NCI-H146 treated with DMSO at 0.1 percent for 48 hours (cell line): ENCODE measurements at regions not wholly inside any gene's neighbourhood (a gene's known extent, or its start where the extent isn't known, plus 50 kb on each side); places are given as distances from the start of the nearest gene placed in this dataset.

Experiments
- DNase-seq: peaks from one replicate; lab custom pipeline; 2025; ENCODE audit not compliant: unreplicated experiment; lab: John Stamatoyannopoulos, UW

DNA sequence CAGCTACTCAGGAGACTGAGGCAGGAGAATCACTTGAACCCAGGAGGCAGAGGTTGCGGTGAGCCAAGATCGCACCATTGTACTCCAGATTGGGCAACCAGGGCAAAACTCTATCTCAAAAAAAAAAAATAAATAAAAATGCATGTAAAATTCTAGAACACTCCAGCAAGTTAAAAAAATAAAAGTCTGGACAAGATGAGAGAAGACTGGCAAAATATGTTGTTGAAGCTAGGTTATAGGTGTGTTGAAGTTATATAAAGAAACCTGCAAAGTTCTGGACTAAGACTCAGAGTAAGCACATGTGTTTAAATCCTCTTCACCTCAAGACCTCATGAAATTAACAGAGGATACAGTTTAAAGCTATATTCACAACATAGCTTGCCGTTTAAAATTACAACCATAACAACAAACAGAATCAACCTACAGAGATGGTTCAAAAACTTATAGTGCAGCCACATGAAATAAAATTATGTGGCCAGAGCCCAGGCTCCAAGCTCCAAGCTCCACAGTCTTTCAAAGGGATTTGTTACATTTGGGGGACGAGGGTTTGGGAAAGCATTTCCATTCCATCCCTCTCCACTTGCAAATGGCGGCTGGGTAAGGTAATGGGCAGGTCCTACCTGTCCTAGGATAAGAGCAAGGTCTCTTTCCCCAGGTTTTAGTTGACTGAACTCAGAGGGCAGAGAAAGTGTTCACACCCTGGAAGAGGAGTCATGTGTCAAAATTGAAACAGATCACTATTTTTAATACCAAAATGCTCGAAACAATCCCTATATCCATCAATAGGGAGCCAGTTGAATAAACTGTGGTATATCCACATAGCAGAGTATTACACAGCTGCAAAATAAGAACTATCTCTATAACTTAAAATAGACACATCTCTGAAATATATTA, 59.9 kb upstream of the MYCN start:
- no peak for DNase-seq

DNA sequence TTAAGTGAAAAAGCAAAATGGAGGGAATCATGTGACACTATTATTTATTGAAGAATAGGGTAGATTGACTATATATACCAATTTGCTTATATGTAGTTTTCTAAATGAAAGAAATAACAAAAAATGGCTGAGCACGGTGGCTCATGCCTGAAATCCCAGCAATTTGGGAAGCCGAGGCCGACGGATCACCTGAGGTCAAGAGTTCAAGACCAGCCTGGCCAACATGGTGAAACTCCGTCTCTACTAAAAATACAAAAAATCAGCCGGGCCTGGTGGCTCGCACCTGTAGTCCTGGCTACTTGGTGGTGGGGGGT, 59.3 kb upstream of the MYCN start:
- DNase-seq, result no peak

DNA sequence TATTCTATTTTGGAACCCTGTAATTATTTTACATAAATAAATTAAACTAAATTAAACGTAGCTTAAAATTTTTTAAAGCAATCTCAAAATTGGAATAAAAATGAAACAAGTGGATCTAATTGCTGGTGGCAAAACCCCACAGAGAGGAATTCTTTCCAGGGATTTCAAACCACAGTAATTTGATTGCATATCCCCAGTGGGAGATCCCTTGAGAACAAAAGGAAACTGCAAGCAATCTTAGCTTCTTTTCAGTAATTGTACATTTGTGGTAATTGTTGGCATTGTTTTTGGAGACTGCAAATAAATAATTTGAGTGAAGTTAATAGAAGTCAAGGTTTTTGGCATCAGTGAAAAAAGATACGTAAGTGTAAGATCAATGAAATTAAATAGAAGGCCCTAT, 58.7 kb upstream of the MYCN start:
- DNase-seq, result no peak

DNA sequence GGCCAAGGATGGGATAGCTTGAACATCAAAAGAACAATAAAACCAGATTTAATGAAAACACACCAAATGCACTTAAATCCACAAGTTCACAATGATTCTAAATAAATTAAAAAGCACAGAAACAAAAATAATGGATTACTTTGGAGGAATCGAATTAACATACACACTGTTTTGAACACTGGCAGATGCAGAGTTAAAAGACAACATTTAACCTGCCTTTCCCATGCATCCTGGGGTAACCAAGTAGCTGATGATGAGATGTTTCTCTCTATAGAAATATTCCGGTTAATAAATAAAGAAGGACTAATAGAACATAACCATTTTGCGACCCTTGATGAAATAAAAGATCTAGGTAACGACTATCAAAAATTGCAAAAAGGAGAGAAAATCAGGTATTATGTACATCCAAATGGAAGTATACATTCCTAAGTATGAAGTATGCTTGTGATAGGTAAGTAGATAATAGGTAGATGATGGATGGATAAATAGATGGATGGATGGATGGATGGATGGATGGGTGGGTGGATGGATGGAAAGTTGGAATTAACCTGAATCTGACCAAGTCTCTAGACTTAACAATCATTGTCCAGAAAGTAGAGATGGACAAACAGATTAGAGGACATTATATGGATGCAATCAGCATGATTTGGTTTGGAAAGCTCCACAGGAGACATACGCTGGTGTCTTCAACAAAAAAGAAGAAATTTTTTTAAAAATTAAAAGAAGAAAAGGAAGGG, 57.4 kb upstream of the MYCN start:
- no peak for DNase-seq

DNA sequence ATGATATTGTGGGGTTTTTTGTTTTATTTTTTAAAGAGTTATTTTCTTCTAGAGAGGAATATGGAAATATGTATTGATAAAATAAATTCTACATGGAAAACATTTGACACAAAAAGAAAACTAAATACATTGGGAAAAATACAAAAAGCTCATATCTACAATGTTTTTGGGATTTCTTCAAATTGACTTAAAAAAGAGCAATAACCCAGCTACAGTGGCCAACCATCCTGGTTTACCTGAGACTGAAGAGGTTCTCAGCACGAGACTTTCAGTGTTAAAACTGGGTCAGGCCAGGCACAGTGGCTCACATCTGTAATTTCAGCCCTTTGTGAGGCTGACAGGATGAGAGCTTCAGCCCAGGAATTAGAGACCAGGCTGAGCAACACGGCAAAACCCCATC, 56.7 kb upstream of the MYCN start:
- DNase-seq, result no peak

DNA sequence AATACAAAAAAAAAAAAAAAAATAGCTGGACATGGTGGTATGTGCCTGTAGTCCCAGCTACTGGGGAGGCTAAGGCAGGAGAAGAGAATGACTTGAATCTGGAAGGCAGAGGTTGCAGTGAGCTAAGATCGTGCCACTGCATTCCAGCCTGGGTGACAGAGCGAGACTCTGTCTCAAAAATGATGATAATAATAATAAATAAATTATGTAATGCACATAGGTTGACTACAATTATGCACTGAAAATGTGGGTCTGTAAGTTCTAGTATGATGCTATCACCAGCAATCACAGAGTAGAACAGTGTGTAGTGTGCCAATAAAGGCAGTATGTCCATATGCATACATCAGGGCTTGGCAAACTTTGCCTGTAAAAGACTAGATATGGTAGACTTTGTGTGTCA, 55.6 kb upstream of the MYCN start:
- DNase-seq, result no peak

DNA sequence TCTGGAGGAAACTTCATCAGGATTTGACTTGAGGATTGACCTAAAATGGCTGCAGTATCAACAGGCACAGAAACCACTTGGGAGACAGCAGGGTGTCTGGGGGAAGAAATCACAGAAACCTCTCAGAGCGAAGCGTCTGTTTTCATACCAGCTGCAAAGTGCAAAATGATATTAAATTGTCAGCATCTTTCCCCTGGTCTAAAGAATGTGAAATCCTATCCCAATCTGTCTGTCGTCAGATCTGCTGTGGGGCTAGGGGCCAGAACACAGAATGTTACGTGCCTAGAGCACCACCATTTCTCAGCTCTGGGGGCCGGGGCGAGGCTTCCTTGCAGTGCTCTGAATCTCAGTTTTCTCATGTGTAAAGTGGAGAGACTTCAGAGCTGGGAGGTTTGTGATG, 54.1 kb upstream of the MYCN start:
- no peak for DNase-seq

DNA sequence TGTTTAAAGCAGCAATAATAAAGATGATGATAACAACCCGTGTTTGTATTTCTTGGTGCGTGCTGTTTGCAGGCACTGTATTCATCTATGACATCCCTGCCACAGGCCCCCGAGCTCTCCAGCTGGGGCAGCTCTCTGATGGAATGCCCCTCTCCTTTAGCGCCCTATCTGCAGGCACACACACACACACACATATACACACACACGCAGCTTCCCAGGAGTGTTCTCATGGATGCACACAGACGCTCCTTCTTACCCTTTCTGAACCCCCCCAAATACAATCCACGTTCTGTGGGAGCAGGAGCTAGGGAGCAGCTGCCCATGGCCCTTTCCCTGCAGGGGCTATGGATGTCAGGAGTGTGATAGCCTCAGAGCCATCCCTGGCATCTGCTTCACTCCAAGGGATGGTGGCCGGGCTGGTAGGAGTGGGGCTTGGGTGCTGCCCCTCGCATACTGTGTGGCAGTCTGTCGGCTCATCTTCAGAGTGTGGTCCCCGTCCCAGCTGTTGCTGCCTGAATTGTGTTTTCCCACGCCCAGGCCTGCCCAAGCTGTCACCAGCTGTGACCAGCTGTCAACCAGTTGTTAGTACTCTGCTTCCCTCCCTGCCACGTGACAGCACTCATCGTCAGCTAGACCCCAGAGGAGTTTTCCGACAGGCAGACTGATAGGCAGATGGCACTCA, 50.8 kb upstream of the MYCN start:
- DNase-seq, result no peak

DNA sequence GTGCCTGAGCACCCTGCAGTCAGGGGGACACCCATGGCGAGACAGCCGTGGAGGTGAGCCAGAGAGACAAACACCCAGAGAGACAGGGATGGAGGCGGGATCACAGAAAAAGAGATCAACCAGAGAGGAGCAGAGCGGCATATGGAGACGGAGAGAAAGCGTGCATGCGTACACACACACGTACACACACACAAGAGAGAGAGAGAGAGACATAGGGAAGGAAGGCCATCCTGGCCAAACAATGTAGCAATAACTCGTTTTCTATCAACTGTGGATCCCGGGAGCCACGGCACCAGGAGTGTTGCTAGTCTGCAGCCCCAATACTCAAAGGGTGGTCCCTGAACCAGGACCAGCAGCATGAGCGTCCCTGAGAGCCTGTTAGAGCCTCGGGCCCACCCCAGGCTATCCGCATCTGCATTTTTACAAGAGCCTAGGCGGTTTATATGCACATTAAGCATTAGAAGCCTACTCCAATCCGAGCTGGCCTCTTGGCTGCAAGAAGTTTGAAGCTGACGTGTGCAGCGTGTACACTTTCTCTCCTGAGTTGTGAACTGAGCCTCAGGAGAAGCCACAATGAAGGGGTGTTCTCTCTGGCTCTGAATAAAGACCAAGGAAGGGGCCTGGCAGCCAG, 50.1 kb upstream of the MYCN start:
- DNase-seq, result no peak
